Activated T-cell treated with anti-CD3 and anti-CD28 coated beads for 24 hours (primary cell): ENCODE measurements at regions not wholly inside any gene's neighbourhood (a gene's known extent, or its start where the extent isn't known, plus 50 kb on each side); places are given as distances from the start of the nearest gene placed in this dataset.
A peak's percentile ranks its signal among the peaks of the same experiment; 100 is the strongest.

Source experiments
- DNase-seq: peaks from one replicate; pipeline ENCODE4 v3.0.0-alpha.2; 2020; ENCODE audit warnings: low read depth

- DNase-seq: no peak
These were observed 89.1 kb upstream of the ERRFI1 start for GRCh38 chr1:8115031-8115768.

DNA sequence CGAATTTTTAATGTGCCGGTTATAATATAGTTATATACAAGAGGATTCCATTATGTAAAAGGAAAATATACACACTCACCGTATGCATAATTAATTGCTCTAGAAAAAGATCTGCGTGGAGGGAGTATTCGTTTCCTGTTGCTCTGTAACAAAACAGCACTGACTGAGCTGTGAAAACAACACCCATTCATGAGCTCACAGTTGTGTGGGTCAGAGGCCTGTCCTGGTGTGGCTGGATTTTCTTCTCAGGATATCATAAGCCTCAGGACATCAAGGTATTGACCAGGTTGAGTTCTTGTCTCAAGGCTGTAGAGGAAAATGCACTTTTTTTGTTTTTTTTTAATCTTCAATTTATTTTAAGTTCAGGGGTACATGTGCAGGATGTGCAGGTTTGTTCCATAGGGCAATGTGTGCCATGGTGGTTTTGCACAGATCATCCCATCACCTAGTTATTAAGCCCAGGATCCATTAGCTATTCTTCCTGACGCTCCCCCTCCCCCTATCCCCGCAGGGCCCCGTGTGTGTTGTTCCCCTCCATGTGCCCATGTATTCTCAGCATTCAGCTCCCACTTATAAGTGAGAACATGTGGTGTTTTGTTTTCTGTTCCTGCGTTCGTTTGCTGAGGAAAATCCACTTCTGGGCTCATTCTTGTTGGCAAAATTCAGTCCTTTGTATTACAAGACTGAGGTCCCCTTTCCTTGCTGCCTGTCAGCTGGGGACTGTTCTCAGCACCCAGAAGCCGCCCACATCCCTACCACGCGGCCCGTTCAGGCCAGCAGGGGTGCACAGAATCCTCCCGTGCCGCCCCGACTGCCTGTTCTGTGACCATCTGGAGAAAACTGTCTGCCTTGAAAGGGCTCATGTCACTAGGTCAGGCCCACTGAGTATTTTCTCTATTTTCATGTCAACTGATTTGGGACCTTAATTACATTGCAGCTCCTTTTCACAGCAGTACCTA, 87.4 kb upstream of the ERRFI1 start:
- no peak for DNase-seq

GRCh38 chr1:8112611-8113261, 86.6 kb upstream of the ERRFI1 start:
- no peak for DNase-seq

DNA sequence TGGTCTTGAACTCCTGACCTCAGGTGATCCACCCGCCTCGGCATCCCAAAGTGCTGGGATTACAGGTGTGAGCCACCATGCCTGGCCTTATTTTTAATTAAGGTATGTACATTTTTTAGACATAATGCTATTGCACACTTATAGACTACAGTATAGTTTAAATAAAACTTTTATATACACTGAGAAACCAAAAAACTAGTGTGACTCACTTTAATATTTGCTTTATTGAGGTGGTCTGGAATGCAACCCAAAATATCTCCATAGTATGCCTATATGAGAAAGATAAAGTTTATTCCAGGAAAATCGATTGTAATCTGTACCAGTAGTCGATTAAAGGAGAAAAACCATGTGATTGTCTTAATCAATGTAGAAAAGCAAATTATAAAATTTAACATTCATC, 85.5 kb upstream of the ERRFI1 start:
- DNase-seq: no peak

GRCh38 chr1:8109216-8109615, 83.1 kb upstream of the ERRFI1 start:
- no peak for DNase-seq

DNA sequence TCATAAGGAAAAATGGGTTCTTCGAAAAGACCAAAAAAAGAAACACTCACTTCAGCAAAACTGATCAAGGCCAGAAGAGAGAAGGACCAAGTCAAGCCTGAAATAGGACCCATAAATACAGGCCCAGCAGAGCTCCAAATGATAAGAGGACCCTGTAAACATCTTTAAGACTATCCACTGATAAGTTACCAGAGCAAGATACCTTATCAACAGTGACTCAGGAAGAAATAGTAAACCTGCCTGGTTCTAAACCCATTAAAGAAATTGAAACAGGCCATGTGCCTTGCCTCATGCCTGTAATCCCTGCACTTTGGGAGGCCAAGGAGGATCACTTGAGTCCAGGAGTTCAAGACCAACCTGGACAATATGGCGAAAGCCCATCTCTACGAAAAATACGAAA, 81.8 kb upstream of the ERRFI1 start:
- DNase-seq: no peak

DNA sequence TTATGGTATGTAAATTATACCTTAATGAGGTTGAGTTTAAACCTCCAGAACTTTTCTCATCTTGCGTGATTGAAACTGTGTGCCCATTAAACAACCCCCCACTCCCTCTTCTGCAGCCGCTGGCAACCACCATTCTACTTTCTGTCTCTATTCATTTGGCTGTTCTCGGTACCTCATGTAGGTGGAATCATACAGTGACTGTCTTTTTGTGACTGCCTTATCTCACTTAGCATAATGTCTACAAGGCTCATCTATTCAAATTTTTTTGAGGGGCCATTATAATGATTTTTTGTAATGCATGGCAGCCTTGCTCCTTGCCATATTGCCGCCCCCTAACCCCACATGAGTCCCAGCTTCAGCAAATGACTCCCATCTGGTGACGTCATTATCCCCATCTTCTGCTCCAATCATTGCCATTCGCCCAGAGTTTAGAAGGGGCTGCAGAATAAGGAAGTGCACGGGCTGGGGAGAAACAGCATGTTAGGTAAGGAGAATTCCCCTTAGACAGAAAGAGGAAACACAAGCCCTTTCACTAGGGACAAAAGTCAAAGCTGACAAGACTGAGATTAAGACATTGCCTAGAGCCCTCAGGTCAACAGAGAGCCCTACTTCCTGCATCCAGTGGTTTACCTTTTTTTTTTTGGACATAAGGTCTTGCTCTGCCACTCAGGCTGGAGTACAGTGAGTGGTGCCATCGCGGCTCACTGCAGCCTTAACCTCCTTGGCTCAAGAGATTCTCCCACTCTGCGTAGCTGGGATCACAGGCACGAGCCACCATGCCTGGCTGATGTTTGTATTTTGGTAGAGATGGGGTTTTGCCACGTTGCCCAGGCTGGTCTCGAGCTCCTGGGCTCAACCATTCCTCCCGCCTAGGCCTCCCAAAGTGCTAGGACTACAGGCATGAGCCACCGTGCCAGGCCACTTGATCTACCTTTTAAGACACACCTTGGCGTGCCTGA, 78.4 kb upstream of the ERRFI1 start:
- no peak for DNase-seq

DNA sequence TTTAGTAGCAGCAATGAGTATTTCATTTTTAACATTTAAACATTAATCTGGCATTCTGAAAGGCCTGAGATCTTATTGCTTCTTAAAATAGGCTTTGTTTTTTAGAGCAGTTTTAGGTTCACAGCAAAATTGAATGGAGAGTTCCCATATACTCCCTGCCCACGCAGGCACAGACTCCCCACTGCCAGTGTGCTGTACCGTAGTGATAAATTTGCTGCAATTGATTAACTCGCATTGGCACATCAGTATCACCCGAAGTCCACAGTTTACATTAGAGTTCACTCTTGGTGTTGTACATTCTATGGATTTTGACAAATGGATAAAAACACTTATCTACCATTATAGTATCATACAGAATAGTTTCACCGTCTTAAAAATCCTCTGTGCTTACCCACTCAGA, 71.8 kb upstream of the ERRFI1 start:
- no peak for DNase-seq

DNA sequence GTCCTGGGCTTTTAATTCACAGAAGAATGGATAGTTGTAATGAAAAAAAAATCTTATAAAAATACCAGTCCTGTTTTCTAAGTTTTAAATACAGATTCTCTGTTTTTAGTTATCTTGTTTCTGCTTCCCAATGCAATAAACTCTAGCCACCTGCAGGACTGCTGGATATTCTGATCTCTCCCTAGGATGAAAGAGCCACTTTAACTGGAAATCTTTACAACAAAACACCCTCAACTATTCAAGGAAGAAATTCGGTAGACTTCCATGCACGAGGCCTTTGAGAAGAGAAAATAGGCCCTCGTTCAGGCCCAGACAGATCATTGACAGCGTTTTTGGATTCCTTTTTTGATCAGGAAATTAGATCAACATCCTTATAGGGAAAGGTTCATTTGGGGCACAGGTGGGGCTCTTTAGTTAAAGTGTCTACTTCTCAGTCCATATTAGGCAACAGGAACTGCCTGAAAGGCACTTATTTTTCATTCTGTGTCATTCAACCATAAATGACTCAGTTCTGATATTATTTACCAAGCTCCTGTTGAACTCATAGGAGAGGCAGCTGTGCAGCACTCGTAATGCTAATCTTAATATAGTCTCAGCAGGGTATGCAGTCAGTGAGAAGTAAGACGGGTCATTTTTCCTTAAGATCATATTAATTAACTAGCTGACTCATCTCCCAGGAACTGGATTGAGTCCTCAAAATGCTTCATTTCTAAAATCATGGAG, 71.1 kb upstream of the ERRFI1 start:
- peak; percentile 6 for DNase-seq

DNA sequence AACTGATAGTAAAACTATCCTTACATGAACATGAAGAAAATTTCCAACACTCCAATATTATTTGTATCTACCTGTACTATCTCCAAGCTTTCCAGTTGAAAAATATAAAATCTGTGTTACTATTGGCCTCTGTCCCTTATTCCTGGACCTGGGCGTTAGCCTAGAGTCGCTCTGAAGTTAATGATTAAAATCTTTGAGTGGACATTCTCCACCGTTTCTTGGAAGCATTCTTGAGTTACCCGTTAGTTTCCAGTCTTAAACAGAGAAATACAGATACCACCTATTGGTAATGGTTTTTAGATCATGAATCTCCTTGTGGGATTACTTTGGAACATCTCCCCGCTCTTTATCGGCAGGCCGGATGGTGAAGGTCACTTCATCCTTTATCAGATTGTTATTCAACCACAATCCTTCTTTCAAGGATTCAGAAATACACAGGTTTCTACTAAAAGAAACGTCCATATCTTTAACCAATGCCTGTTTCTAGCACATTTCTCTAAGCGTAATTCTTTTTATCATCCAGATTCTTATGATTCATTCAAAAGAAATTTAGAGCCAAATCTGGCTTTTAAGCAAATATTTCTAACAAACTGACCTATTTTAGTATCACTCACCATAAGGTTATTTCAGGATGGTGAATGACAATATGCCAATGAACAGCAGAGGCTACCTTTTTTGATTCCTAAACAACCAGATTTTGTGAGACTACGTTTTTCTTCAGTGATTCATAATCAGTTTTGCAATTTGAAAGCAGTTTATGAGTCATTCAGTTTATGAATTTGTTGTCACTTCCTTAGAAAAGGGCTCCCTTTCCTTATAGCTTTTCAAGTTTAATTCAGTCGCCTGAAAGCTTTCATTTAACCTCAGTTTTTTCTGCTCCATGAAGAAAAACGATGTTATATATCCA, 70.2 kb upstream of the ERRFI1 start:
- no peak for DNase-seq

GRCh38 chr1:8095584-8095983, 69.5 kb upstream of the ERRFI1 start:
- DNase-seq: no peak

DNA sequence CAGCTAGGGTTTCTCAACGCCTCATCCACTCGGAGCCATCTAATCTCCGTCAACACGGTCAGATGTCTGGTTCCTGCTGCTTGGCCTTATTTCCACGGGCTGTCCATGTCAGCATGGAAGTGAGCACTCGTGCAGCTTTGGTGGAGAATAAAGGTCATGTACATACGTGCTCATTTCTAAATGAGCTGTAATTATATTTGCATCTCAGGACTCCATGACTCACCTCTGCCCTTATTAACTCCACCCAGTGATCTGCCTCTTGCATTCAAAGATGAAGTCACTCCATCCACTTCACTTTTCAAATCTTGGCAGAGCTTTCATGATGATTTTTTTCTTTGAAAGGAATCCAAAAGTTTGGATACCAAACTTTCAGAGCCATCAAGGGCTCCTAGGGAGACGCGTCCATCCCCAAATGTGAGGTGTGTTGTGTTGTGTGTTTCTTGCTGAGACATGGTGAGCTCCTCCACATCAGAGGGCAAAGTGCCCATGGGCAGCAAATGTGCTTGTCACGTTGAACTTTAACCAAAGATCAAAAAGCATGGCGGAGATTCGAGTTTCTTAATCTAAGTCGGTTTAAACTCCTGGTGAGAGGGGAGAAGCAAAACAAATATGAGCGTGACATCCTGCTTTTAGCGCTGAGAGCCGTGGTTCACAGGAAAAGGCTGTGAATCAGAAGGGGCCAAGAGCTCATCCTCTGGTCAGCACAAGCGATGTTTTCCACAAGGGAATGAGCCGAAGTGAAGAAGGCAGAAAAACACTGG, 68.6 kb upstream of the ERRFI1 start:
- no peak for DNase-seq

- DNase-seq: no peak
These were observed 67.3 kb upstream of the ERRFI1 start for GRCh38 chr1:8093221-8093980.

GRCh38 chr1:8092657-8093056, 66.5 kb upstream of the ERRFI1 start:
- no peak for DNase-seq

DNA sequence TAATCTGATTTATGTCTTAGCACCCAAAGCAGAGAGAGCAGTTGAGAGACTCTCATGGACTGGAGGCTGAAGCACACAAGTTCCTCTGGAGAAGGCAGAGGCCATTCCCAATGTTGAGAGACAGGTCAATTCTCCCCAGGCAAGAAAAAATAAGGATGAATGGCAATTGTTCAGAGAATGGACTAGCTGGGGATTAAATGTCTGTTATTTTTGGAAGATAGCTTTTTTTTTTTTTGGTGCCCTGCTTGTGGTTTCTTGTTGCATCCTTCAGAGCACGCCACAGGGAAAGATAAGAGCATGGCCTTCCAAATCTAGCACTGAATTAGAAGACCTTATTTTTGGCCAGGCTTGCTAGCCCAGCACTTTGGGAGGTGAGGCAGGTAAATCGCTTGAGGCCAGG, 65.6 kb upstream of the ERRFI1 start:
- no peak for DNase-seq

- no peak for DNase-seq
These were observed 64.2 kb upstream of the ERRFI1 start for GRCh38 chr1:8090241-8090702.

DNA sequence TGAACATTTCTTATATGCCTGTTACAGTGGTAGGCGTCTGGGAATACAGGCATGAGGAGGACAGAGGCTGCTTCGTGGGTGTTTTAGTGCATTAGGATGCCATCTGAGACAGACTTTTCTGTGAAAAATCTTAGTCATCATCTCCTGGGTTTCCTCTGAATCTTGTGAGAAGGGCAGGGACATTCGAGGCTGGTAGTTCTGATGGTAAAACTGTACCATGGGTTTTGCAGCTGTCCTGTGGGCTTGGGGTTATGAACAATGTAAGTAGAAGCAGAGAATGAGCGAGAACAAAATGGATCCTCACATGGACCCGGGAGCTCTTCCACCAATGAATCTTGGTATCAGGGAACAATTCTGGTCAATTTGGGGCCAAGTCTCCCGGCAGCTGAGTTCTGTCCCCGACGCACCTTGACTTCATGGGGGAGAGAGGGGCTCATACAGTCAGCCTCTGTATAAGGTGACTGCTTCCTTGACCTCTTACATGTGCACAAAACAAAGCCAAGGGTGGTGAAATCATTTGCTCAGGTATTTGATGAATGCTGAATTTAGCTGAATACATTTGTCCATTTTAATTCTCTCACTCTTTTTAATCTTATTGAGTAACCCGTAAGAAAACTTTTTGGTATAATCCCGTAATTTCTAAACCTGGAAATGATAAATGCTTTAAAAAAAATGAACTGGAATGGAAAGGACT, 63.6 kb upstream of the ERRFI1 start:
- DNase-seq: no peak

GRCh38 chr1:8086055-8086454, 59.9 kb upstream of the ERRFI1 start:
- no peak for DNase-seq
